Osteocyte (in vitro differentiated cells): ENCODE measurements at regions not wholly inside any gene's neighbourhood (a gene's known extent, or its start where the extent isn't known, plus 50 kb on each side); places are given as distances from the start of the nearest gene placed in this dataset.

ENCODE experiments used
- DNase-seq: peaks from one replicate; pipeline ENCODE4 v3.0.0; 2021; ENCODE audit warnings: mixed read lengths; ENCODE audit not compliant: unreplicated experiment; ENCODE audit errors: extremely low spot score
- H3K27ac Mint-ChIP-seq: one replicate; pipeline ENCODE4 v1.8.0; 2021; ENCODE audit warnings: mild to moderate bottlenecking, mixed read lengths; ENCODE audit not compliant: unreplicated experiment
- H3K27me3 Mint-ChIP-seq: one replicate; pipeline ENCODE4 v1.8.0; 2021; ENCODE audit warnings: mixed read lengths; ENCODE audit not compliant: unreplicated experiment
- H3K36me3 Mint-ChIP-seq: one replicate; pipeline ENCODE4 v1.8.0; 2021; ENCODE audit warnings: mixed read lengths; ENCODE audit not compliant: unreplicated experiment
- H3K4me1 Mint-ChIP-seq: one replicate; pipeline ENCODE4 v1.8.0; 2021; ENCODE audit warnings: mixed read lengths; ENCODE audit not compliant: unreplicated experiment
- H3K4me3 Mint-ChIP-seq: one replicate; pipeline ENCODE4 v1.8.0; 2021; ENCODE audit warnings: mild to moderate bottlenecking, moderate library complexity, mixed read lengths; ENCODE audit not compliant: unreplicated experiment
- H3K9me3 Mint-ChIP-seq: one replicate; pipeline ENCODE4 v1.8.0; 2021; ENCODE audit warnings: mixed read lengths; ENCODE audit not compliant: unreplicated experiment
- CTCF ChIP-seq: fragments of 200-600 bp; sonication (generic); IDR thresholded peaks from 2 replicates; pipeline ENCODE4 v1.5.0; 2021; ENCODE audit warnings: antibody characterized with exemption, mild to moderate bottlenecking, moderate library complexity

- TF ChIP-seq CTCF = peak; percentile 94
- Mint-ChIP-seq H3K27ac (no peak overlapping the region), H3K4me3 (peak overlapping the region; percentile 60), H3K27me3 (peaks cover 11% of the 10 kb centered on the region), H3K9me3 (no peaks in the 10 kb centered on the region), H3K36me3 (no peaks in the 10 kb centered on the region), H3K4me1 (peaks cover 11% of the 10 kb centered on the region)
- peak; percentile 91 for DNase-seq
These were observed 104.1 kb downstream of the XCL2 start for GRCh38 chr1:168439456-168440375.

- no peak for TF ChIP-seq CTCF
- Mint-ChIP-seq H3K9me3 (no peaks in the 10 kb centered on the region), H3K4me1 (peaks cover 11% of the 10 kb centered on the region), H3K36me3 (no peaks in the 10 kb centered on the region), H3K27me3 (peaks cover 16% of the 10 kb centered on the region), H3K27ac (no peak overlapping the region), H3K4me3 (no peak overlapping the region)
- no peak for DNase-seq
These were observed 105.2 kb downstream of the XCL2 start for GRCh38 chr1:168438626-168439025.

- Mint-ChIP-seq H3K27me3 (peaks cover 16% of the 10 kb centered on the region), H3K4me1 (peaks cover 11% of the 10 kb centered on the region), H3K4me3 (no peak overlapping the region), H3K9me3 (no peaks in the 10 kb centered on the region), H3K27ac (no peak overlapping the region), H3K36me3 (no peaks in the 10 kb centered on the region)
- no peak for DNase-seq
- TF ChIP-seq CTCF = no peak
These were observed 106.0 kb downstream of the XCL2 start for GRCh38 chr1:168437821-168438220.

GRCh38 chr1:168435439-168435838 is 108.4 kb downstream of the XCL2 start:
- H3K27ac Mint-ChIP-seq = no peak overlapping the region
- H3K36me3 Mint-ChIP-seq = no peaks in the 10 kb centered on the region
- no peak for TF ChIP-seq CTCF
- H3K9me3 Mint-ChIP-seq = no peaks in the 10 kb centered on the region
- H3K4me1 Mint-ChIP-seq = peaks cover 6% of the 10 kb centered on the region
- peaks cover 21% of the 10 kb centered on the region for H3K27me3 Mint-ChIP-seq
- no peak for DNase-seq
- no peak overlapping the region for H3K4me3 Mint-ChIP-seq

GRCh38 chr1:168433238-168433637 is 110.6 kb downstream of the XCL2 start:
- H3K9me3 Mint-ChIP-seq = no peaks in the 10 kb centered on the region
- no peak overlapping the region for H3K27ac Mint-ChIP-seq
- H3K27me3 Mint-ChIP-seq = peaks cover 21% of the 10 kb centered on the region
- TF ChIP-seq CTCF = no peak
- no peaks in the 10 kb centered on the region for H3K36me3 Mint-ChIP-seq
- no peak overlapping the region for H3K4me3 Mint-ChIP-seq
- no peak for DNase-seq
- H3K4me1 Mint-ChIP-seq = peaks cover 9% of the 10 kb centered on the region
